Mesothelial cell of epicardium (in vitro differentiated cells): ENCODE measurements at regions not wholly inside any gene's neighbourhood (a gene's known extent, or its start where the extent isn't known, plus 50 kb on each side); places are given as distances from the start of the nearest gene placed in this dataset.

Source experiments
- DNase-seq, 2 experiments: peaks; one replicate each; pipeline ENCODE4 v3.0.0; 2021; ENCODE audit warnings: low spot score in 2 of 2; ENCODE audit not compliant: unreplicated experiment in 2 of 2
- H3K27ac Mint-ChIP-seq: 2 replicates; pipeline ENCODE4 v1.8.0; 2021; ENCODE audit warnings: mixed read lengths
- H3K27me3 Mint-ChIP-seq: 2 replicates; pipeline ENCODE4 v1.8.0; 2021; ENCODE audit warnings: low read depth, mixed read lengths
- H3K36me3 Mint-ChIP-seq: 2 replicates; pipeline ENCODE4 v1.8.0; 2021; ENCODE audit warnings: mixed read lengths
- H3K4me1 Mint-ChIP-seq: 2 replicates; pipeline ENCODE4 v1.8.0; 2021; ENCODE audit warnings: mixed read lengths
- H3K4me3 Mint-ChIP-seq: 2 replicates; pipeline ENCODE4 v1.8.0; 2021; ENCODE audit warnings: mild to moderate bottlenecking, moderate library complexity, mixed read lengths
- H3K9me3 Mint-ChIP-seq: 2 replicates; pipeline ENCODE4 v1.8.0; 2021; ENCODE audit warnings: mixed read lengths
- CTCF ChIP-seq: fragments of 200-600 bp; sonication (generic); IDR thresholded peaks from one replicate; pipeline ENCODE4 v1.5.0; 2021; ENCODE audit warnings: antibody characterized with exemption; ENCODE audit not compliant: unreplicated experiment

DNA sequence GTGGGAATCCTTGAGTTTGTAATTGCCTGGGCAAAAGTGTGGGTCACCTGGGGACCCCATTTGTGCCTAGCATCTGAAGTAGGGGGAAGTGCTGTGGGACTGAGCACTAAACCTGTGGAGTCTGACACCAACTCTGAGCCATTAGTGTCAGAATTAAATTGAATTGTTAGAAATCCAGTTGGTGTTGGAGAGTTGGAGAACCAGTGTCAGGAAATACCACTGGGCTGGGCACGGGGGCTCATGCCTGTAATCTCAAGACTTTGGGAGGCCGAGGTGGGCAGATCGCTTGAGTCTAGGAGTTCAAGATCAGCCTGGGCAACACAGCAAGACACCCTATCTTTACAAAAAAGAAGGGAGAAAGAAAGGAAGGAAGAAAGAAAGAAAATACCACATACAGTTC, 67.5 kb upstream of the BRD7 start:
- no peak for DNase-seq
- Mint-ChIP-seq H3K27me3 (peaks cover 18% of the 10 kb centered on the region), H3K27ac (no peak overlapping the region), H3K4me3 (no peak overlapping the region), H3K36me3 (no peaks in the 10 kb centered on the region), H3K9me3 (peaks cover 21% of the 10 kb centered on the region), H3K4me1 (peaks cover 7% of the 10 kb centered on the region)
- no peak for TF ChIP-seq CTCF

DNA sequence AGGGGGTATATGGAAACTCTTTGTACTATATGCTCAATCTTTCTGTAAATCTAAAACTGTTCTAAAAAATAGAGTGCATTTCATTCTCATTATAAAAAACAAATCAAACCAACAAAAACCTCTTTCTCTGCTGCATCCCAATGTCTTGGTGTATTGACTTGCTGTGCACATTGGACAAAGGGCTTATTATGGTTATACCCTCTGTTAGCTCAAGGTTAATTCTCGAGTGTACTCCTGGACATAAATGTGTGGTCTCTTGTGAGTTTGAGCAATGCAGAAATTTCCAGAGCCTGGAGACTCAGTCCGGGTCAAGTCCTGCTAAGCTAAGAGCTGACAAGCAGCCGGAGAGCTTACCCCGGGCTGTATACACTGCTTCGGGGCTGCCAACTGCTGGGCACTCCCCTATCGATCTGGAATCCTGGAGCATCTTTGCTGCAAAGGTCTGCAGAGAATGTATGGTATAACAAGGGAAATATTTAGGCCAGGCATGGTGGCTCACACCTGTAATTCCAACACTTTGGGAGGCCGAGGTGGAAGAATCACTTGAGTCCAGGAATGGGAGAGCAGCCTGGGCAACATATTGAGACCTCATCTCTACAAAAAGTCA, 66.2 kb upstream of the BRD7 start:
- Mint-ChIP-seq H3K9me3 (peaks cover 17% of the 10 kb centered on the region), H3K4me1 (peaks cover 12% of the 10 kb centered on the region), H3K36me3 (no peaks in the 10 kb centered on the region), H3K4me3 (no peak overlapping the region), H3K27ac (no peak overlapping the region), H3K27me3 (peaks cover 23% of the 10 kb centered on the region)
- DNase-seq = no peak
- TF ChIP-seq CTCF = no peak

DNA sequence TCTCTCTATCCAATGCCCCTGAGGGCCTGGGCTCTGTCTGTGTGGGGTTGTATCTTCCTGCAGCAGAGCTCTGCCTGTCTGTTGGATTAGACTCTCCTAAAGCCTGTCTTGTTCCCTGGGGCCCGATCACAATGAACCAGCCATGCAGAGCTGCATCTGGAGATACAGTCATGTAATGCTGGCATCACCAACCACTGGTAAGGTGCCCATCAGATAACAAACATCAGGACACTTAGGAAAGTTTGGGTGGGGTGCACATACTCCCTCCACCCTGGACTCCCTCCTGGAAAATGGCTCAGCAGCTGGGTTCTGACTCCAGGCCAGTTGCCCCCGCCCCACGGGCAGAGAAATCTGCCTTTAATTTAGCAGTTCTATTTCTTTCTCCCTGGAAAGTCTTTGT, 61.3 kb upstream of the BRD7 start:
- peaks cover 11% of the 10 kb centered on the region for H3K9me3 Mint-ChIP-seq
- peaks cover 25% of the 10 kb centered on the region for H3K27me3 Mint-ChIP-seq
- no peak overlapping the region for H3K27ac Mint-ChIP-seq
- no peak for DNase-seq
- peaks cover 16% of the 10 kb centered on the region for H3K4me1 Mint-ChIP-seq
- H3K4me3 Mint-ChIP-seq = no peak overlapping the region
- TF ChIP-seq CTCF = no peak
- H3K36me3 Mint-ChIP-seq = no peaks in the 10 kb centered on the region

GRCh38 chr16:50428742-50429141, 60.0 kb upstream of the BRD7 start:
- H3K4me1 Mint-ChIP-seq = peaks cover 14% of the 10 kb centered on the region
- no peak overlapping the region for H3K4me3 Mint-ChIP-seq
- H3K27me3 Mint-ChIP-seq = peaks cover 22% of the 10 kb centered on the region
- H3K9me3 Mint-ChIP-seq = peaks cover 11% of the 10 kb centered on the region
- no peak overlapping the region for H3K27ac Mint-ChIP-seq
- H3K36me3 Mint-ChIP-seq = no peaks in the 10 kb centered on the region
- no peak for DNase-seq
- no peak for TF ChIP-seq CTCF

GRCh38 chr16:50428116-50428515, 59.3 kb upstream of the BRD7 start:
- H3K9me3 Mint-ChIP-seq = peaks cover 11% of the 10 kb centered on the region
- H3K4me3 Mint-ChIP-seq = no peak overlapping the region
- H3K27ac Mint-ChIP-seq = no peak overlapping the region
- DNase-seq = no peak
- no peaks in the 10 kb centered on the region for H3K36me3 Mint-ChIP-seq
- H3K4me1 Mint-ChIP-seq = peaks cover 12% of the 10 kb centered on the region
- no peak for TF ChIP-seq CTCF
- H3K27me3 Mint-ChIP-seq = peaks cover 17% of the 10 kb centered on the region

DNA sequence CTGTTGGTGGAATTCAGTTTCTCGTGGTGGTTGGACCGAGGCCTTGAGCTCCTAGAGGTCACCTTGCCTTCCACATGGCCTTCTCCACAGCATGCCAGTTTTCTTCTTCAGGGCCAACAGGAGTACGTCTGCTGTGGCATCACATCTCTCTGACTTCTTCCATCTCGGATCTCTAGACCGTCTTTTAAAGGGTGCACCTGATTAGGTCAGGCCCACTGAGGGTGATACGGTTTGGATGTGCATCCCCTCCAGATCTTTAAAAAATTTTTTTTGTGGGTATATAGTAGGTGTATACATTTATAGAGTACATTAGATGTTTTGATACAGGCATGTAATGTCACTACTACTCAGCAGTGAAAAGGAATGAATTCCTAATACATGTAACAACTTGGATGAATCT, 58.3 kb upstream of the BRD7 start:
- H3K36me3 Mint-ChIP-seq = no peaks in the 10 kb centered on the region
- TF ChIP-seq CTCF = no peak
- no peak overlapping the region for H3K27ac Mint-ChIP-seq
- H3K4me1 Mint-ChIP-seq = peaks cover 12% of the 10 kb centered on the region
- peaks cover 16% of the 10 kb centered on the region for H3K27me3 Mint-ChIP-seq
- peaks cover 11% of the 10 kb centered on the region for H3K9me3 Mint-ChIP-seq
- H3K4me3 Mint-ChIP-seq = no peak overlapping the region
- no peak for DNase-seq
